NCI-H69 (cell line): ENCODE measurements at regions not wholly inside any gene's neighbourhood (a gene's known extent, or its start where the extent isn't known, plus 50 kb on each side); places are given as distances from the start of the nearest gene placed in this dataset.

ENCODE experiments used
- DNase-seq: peaks from one replicate; lab custom pipeline; 2025; lab: John Stamatoyannopoulos, UW

GRCh38 chr2:12254280-12254860 is 462.4 kb upstream of the TRIB2 start:
- DNase-seq: no peak

GRCh38 chr2:12256206-12256605 is 460.5 kb upstream of the TRIB2 start:
- DNase-seq: no peak

GRCh38 chr2:12257476-12257875 is 459.3 kb upstream of the TRIB2 start:
- no peak for DNase-seq

- DNase-seq: no peak
Measured at GRCh38 chr2:12259493-12259892, 457.2 kb upstream of the TRIB2 start.

GRCh38 chr2:12261986-12262680 is 454.6 kb upstream of the TRIB2 start:
- peak; percentile 31 for DNase-seq

- DNase-seq: no peak
Measured at GRCh38 chr2:12262681-12263436, 453.9 kb upstream of the TRIB2 start.

GRCh38 chr2:12263730-12264129 is 453.0 kb upstream of the TRIB2 start:
- no peak for DNase-seq

- DNase-seq: no peak
Measured at GRCh38 chr2:12264146-12264545, 452.6 kb upstream of the TRIB2 start.

GRCh38 chr2:12265646-12266045 is 451.1 kb upstream of the TRIB2 start:
- DNase-seq: no peak

- no peak for DNase-seq
Measured at GRCh38 chr2:12267042-12267441, 449.7 kb upstream of the TRIB2 start.

GRCh38 chr2:12269041-12269972 is 447.4 kb upstream of the TRIB2 start:
- no peak for DNase-seq

- no peak for DNase-seq
Measured at GRCh38 chr2:12270876-12271588, 445.7 kb upstream of the TRIB2 start.

- DNase-seq: no peak
Measured at GRCh38 chr2:12271589-12271984, 445.1 kb upstream of the TRIB2 start.

- DNase-seq: no peak
Measured at GRCh38 chr2:12273111-12273510, 443.6 kb upstream of the TRIB2 start.

- no peak for DNase-seq
Measured at GRCh38 chr2:12274591-12274990, 442.1 kb upstream of the TRIB2 start.

- no peak for DNase-seq
Measured at GRCh38 chr2:12277241-12278034, 439.3 kb upstream of the TRIB2 start.

GRCh38 chr2:12278217-12278750 is 438.5 kb upstream of the TRIB2 start:
- no peak for DNase-seq

- DNase-seq: no peak
Measured at GRCh38 chr2:12282780-12283695, 433.7 kb upstream of the TRIB2 start.

GRCh38 chr2:12284037-12284436 is 432.7 kb upstream of the TRIB2 start:
- DNase-seq: no peak
